Thyroid gland (tissue), 4 donors: ENCODE measurements at regions not wholly inside any gene's neighbourhood (a gene's known extent, or its start where the extent isn't known, plus 50 kb on each side); places are given as distances from the start of the nearest gene placed in this dataset.

Source experiments
- POLR2A ChIP-seq, 2 donors: fragments of 450-650 bp; IDR thresholded peaks; one replicate each; pipeline ENCODE4 v1.6.1; 2017; ENCODE audit warnings: antibody characterized with exemption in 2 of 2, mild to moderate bottlenecking in 2 of 2, moderate library complexity in 1 of 2
- TF ChIP-seq, protein P1 (sequence below), 6 experiments: fragments of 200-600 bp in 3 of 6; fragments of 450-650 bp in 3 of 6; sonication (generic) in 3 of 6; IDR thresholded peaks; one replicate each; pipeline ENCODE4 v1.5.1; 2016 to 2019; ENCODE audit warnings: antibody characterized with exemption in 6 of 6, mild to moderate bottlenecking in 2 of 6, inconsistent platforms in 1 of 6, moderate library complexity in 1 of 6

DNA sequence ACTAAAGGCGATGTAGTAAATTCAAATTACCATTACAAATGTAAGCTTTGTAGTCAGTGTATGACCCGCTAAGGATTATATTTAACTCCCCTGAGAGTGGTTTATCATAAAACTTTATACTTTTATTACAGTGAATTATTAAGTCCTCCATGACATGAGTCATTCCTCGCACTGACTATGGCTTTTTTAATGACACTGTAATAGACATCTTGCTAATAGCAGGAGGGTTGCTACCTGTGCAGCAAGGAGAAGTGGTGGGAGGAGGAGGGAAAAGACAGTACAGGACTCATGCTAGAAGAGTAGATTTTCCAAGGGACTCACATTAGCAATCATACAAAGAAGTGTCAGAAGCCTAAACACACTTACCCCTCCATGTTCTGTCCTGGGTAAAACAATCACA is 556.1 kb downstream of the BCL11A start:
- TF ChIP-seq, protein P1, sequence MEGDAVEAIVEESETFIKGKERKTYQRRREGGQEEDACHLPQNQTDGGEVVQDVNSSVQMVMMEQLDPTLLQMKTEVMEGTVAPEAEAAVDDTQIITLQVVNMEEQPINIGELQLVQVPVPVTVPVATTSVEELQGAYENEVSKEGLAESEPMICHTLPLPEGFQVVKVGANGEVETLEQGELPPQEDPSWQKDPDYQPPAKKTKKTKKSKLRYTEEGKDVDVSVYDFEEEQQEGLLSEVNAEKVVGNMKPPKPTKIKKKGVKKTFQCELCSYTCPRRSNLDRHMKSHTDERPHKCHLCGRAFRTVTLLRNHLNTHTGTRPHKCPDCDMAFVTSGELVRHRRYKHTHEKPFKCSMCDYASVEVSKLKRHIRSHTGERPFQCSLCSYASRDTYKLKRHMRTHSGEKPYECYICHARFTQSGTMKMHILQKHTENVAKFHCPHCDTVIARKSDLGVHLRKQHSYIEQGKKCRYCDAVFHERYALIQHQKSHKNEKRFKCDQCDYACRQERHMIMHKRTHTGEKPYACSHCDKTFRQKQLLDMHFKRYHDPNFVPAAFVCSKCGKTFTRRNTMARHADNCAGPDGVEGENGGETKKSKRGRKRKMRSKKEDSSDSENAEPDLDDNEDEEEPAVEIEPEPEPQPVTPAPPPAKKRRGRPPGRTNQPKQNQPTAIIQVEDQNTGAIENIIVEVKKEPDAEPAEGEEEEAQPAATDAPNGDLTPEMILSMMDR (IDR thresholded peaks at IDR 0.05): no peak
- no peak for TF ChIP-seq POLR2A (IDR thresholded peaks at IDR 0.05)
